Upper lobe of right lung (tissue), 1 donor: ENCODE measurements at regions not wholly inside any gene's neighbourhood (a gene's known extent, or its start where the extent isn't known, plus 50 kb on each side); places are given as distances from the start of the nearest gene placed in this dataset.

ENCODE experiments used
- ATAC-seq: fragments of 200-7000 bp; cut with Tn5 transposase; one replicate; pipeline ENCODE4 v1.9.1; 2020; ENCODE audit warnings: mild to moderate bottlenecking, moderate library complexity
- DNase-seq: peaks from one replicate; pipeline ENCODE4 v3.0.0-alpha.2; 2020
- H3K27ac ChIP-seq: fragments of 200-600 bp; one replicate; pipeline ENCODE4 v1.8.0; 2022
- H3K27me3 ChIP-seq: fragments of 200-600 bp; one replicate; pipeline ENCODE4 v1.8.0; 2022; ENCODE audit warnings: mild to moderate bottlenecking
- H3K36me3 ChIP-seq: fragments of 200-600 bp; one replicate; pipeline ENCODE4 v1.8.0; 2022
- H3K4me1 ChIP-seq: fragments of 200-600 bp; one replicate; pipeline ENCODE4 v1.8.0; 2022
- H3K4me3 ChIP-seq: fragments of 200-600 bp; one replicate; pipeline ENCODE4 v1.8.0; 2022; ENCODE audit warnings: mild to moderate bottlenecking
- H3K9me3 ChIP-seq: fragments of 200-600 bp; one replicate; pipeline ENCODE4 v1.8.0; 2022
- intact Hi-C: fragments of 100-400 bp; cut with DNase I; formaldehyde crosslinking; loops from one replicate; pipeline ENCODE4 v1.11.0; 2022
- TF ChIP-seq, protein P1 (sequence below): fragments of 200-600 bp; IDR thresholded peaks from one replicate; pipeline ENCODE4 v1.8.0; 2022; ENCODE audit warnings: antibody characterized with exemption
- donor health status: DM: no; HTN: yes; CAD: no; lungs with severe emphysema.

- no peak overlapping the region for H3K4me3 ChIP-seq
- no peak overlapping the region for H3K27ac ChIP-seq
- no peaks in the 10 kb centered on the region for H3K36me3 ChIP-seq
- ATAC-seq = no peak
- H3K9me3 ChIP-seq = no peaks in the 10 kb centered on the region
- H3K4me1 ChIP-seq = no peaks in the 10 kb centered on the region
- H3K27me3 ChIP-seq = no peaks in the 10 kb centered on the region
- no peak for DNase-seq
- TF ChIP-seq, protein P1, sequence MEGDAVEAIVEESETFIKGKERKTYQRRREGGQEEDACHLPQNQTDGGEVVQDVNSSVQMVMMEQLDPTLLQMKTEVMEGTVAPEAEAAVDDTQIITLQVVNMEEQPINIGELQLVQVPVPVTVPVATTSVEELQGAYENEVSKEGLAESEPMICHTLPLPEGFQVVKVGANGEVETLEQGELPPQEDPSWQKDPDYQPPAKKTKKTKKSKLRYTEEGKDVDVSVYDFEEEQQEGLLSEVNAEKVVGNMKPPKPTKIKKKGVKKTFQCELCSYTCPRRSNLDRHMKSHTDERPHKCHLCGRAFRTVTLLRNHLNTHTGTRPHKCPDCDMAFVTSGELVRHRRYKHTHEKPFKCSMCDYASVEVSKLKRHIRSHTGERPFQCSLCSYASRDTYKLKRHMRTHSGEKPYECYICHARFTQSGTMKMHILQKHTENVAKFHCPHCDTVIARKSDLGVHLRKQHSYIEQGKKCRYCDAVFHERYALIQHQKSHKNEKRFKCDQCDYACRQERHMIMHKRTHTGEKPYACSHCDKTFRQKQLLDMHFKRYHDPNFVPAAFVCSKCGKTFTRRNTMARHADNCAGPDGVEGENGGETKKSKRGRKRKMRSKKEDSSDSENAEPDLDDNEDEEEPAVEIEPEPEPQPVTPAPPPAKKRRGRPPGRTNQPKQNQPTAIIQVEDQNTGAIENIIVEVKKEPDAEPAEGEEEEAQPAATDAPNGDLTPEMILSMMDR = no peak
- intact Hi-C loops = no loop called here
Observed at GRCh38 chr2:223147431-223147830, 95.4 kb downstream of the KCNE4 start.

DNA sequence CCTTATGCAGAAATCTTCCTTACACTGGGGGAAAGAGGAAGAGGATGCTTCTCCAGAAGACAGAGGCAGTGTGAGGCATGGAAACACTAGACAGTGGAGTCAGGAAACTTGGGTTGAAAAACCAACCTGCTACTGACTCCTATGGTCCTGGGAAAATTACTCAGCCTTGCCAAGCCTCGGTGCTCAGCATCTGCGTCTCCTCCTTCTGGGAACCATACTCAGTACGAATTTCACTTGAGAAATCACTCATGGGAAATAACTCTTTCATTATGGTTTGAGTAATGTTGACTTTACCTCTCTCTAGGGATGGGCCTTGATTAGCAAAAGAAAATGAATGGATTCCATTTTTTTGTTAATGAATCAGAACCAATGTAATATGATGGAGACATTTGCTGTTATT lies 96.5 kb downstream of the KCNE4 start:
- ATAC-seq = no peak
- TF ChIP-seq, protein P1 = no peak
- intact Hi-C loops = no loop called here
- Histone ChIP-seq H3K27me3 (no peaks in the 10 kb centered on the region), H3K9me3 (no peaks in the 10 kb centered on the region), H3K27ac (no peak overlapping the region), H3K36me3 (no peaks in the 10 kb centered on the region), H3K4me3 (no peak overlapping the region), H3K4me1 (no peaks in the 10 kb centered on the region)
- DNase-seq = no peak

GRCh38 chr2:223155956-223156355 lies 104.0 kb downstream of the KCNE4 start:
- Histone ChIP-seq H3K27ac (no peak overlapping the region), H3K36me3 (no peaks in the 10 kb centered on the region), H3K27me3 (no peaks in the 10 kb centered on the region), H3K9me3 (no peaks in the 10 kb centered on the region), H3K4me3 (no peak overlapping the region), H3K4me1 (no peaks in the 10 kb centered on the region)
- TF ChIP-seq, protein P1 = no peak
- no peak for ATAC-seq
- no peak for DNase-seq
- intact Hi-C loops = no loop called here

- no peak for DNase-seq
- no peaks in the 10 kb centered on the region for H3K9me3 ChIP-seq
- H3K27ac ChIP-seq = no peak overlapping the region
- TF ChIP-seq, protein P1 = no peak
- no peaks in the 10 kb centered on the region for H3K4me1 ChIP-seq
- no peaks in the 10 kb centered on the region for H3K27me3 ChIP-seq
- intact Hi-C loops = no loop called here
- no peak overlapping the region for H3K4me3 ChIP-seq
- ATAC-seq = no peak
- H3K36me3 ChIP-seq = no peaks in the 10 kb centered on the region
Observed at GRCh38 chr2:223161873-223162458, 110.0 kb downstream of the KCNE4 start.

- Histone ChIP-seq H3K36me3 (no peaks in the 10 kb centered on the region), H3K27ac (no peak overlapping the region), H3K4me1 (no peaks in the 10 kb centered on the region), H3K27me3 (no peaks in the 10 kb centered on the region), H3K9me3 (no peaks in the 10 kb centered on the region), H3K4me3 (no peak overlapping the region)
- ATAC-seq (no peak), DNase-seq (no peak)
- intact Hi-C loops = no loop called here
- TF ChIP-seq, protein P1 = no peak
Observed at GRCh38 chr2:223165423-223166214, 113.6 kb downstream of the KCNE4 start.
